CD4-positive, alpha-beta T cell treated with Interleukin-15 for 1 hour (primary cell): ENCODE measurements at regions not wholly inside any gene's neighbourhood (a gene's known extent, or its start where the extent isn't known, plus 50 kb on each side); places are given as distances from the start of the nearest gene placed in this dataset.
"Not testable (repeated sequence)": the region's sequence is repeated elsewhere in the genome, so short reads cannot be mapped to it uniquely, and the experiment has no call there.

Experiments
- DNase-seq: peaks from one replicate; pipeline ENCODE4 v3.0.0-alpha.2; 2020

DNA sequence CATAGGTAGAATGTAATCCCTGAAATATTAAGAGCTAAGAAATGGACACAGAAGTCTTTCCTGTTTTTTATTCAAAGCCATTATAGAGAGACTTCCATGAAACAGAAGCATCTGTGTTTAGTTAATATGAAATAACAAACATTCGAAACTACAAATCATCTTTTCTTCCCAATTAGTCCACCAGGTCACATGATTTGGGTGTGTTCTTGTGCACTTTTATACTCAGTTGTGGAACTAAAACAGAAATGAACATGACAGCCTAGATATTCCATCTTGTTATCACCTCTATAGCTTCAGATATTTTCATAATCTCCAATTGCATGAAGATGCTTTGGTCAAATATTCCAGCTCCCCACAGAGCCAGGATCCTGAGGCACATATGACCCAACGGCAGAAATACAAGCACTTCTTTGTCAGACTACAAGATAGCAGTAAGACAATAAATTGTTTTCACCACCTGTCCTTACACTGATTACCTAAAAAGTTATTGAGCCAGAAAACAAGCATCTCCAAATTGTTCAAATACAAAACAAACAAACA lies 116.8 kb upstream of the BEND6 start:
- no peak for DNase-seq

DNA sequence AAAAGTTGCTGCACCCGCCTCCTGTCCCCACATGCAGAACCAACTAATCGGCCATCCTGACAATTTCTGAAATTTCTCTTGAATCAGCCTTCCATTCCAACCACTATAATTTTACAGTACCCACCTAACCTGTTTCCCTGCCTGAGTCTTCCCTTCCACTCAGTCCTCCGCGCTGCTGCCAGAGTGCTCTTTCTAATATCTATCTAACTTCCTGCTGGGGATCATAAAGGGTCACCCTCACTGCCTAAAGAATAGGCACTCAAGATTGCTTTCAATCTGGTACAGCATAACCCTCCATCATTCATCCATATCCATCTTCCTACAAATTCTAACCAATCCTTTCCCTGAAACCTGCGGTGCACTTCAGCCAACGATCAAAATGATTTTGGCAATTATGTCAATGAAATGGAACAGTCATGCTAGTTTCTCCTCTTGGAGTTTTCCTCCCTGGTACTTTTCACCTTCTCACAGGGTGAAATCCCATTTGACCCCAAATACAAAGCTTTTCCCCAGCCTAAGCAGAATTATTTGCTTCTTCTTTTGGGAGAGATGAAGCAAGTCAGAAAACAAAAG lies 117.5 kb upstream of the BEND6 start:
- DNase-seq, result no peak

DNA sequence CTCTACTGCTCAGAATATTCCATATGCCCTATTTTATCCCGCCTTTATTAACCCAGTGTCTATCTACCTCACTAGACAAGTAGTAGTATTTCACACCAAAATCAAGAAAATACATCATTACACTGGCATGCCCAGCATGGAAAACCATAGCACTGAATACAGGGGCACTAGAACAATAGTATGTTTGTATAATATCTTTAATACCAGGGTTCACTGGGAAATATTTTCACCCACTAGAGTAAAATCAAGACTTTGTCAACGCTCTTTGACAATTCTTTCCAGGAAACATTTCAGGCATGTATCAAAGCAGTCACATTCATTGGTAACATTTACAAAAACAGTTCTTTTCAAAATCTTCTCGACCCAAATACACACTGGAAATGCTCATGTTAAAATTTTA lies 119.3 kb upstream of the BEND6 start:
- DNase-seq, result no peak

DNA sequence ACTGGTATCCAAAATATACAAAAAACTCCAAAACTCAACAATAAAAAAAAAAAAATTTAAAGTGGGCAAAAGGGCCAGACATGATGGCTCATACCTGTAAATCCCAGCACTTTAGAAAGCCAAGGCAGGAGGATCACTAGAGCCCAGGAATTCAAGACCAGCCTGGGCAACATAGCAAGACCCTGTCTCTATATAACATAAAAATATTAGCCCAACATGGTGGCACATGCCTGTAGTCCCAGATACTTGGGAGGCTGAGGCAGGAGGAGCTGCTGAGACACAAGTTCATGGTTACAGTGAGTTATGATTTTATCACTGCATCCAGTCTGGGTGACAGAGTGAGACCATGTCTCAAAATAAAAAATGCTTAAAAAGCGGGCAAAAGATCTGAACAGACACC lies 121.0 kb upstream of the BEND6 start:
- DNase-seq, result no peak

DNA sequence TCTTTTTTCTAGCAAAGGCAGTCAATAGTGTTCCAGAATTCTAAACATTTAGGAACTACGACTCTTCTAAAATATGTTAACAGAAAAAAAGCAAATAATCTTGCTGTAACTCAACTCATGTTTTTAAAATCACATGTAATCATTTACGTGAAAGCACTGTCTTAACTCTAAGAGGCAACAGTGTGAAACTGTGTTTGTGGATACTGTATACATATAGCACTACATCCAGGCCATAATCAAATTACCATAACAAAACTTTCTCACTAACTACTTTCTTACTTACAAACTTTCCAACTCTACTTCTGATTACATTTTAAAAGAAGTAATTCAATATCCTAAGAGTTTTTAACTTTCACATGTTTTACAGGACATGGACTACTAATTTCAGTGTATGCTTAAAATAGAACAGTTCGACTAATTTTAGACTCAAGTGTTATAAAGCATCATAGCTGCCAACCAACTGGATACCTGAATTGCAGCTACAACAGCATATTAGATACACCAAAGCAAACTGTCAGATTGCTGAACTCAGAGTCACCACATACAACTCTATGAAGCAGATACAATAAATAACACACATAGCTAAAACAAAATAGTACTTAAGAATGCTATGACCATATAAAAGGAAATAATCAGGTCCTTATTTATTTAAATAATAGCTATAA lies 121.6 kb upstream of the BEND6 start:
- no peak for DNase-seq

DNA sequence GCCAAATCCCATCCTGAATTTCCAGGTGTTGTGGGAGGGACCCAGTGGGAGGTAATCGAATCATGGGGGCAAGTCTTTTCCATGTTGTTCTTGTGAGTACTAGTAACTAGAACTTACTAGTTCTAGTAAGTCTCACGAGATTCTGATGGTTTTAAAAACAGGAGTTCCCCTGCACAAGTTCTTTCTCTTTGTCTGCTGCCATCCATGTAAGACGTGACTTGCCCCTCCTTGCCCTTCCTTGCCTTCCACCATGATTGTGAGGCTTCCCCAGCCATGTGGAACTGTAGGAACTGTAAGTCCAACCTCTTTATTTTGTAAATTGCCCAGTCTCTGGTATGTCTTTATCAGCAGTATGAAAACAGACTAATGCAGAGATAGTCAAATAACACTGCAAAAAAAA lies 122.7 kb upstream of the BEND6 start:
- DNase-seq, result no peak

DNA sequence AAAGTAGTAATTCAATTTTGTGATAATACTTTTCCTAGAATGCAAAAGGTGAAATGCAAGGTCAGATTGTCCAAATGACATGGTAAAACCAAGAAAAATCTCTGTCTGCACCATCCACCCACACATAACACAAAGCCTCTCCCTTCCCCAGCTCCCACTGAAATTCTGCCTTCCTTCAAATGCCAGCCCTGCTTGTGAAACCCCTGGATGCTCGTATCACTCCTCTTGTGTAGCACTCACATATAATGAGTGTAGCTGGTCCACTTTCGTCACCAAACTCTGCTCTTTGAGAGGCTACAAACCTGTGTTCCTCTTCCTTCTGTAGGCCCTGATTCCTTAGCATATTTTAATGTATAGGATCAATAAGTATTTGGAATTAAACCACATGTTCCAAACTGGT lies 123.6 kb upstream of the BEND6 start:
- DNase-seq, result no peak

DNA sequence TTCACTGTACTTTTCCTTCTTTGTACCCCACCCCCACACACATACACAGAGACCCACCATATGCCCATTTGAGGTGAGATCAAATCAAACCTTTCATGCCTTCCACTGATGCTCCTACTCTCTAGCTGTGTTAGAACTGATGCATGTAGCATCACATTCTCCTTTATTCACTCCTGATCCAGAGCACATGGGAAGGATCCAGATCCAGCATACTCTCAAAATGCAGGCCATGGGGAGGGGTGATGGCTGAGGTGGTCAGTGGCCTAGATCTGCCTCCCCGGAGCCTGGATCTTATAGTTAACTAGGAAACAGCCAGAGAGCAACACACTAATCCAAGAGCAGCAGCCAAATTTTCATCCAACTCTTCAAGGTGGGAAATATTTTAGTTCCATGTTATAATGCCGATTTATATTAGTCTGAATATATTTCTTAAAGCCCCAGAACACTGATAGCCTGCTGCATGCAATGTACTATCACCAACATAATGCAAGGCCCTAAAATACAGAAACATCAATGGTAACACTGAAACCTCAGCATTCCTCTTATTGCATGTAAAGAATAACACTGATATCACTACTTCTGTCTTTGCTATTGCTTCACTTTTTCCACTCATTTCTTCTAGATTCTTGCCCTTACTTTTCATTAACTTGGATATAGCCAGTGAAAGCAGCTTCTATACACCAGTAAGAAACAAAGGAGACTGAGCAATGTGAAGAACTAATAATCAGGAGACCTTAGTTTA lies 126.8 kb upstream of the BEND6 start:
- no peak for DNase-seq

DNA sequence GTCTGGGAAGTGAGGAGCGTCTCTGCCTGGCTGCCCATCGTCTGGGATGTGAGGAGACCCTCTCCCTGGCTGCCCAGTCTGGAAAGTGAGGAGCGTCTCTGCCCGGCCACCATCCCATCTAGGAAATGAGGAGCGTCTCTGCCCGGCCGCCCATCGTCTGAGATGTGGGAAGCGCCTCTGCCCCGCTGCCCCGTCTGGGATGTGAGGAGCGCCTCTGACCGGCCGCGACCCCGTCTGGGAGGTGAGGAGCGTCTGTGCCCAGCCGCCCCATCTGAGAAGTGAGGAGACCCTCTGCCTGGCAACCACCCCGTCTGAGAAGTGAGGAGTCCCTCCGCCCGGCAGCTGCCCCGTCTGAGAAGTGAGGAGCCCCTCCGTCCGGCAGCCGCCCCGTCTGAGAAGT lies 130.5 kb upstream of the BEND6 start:
- DNase-seq, result not testable (repeated sequence)

DNA sequence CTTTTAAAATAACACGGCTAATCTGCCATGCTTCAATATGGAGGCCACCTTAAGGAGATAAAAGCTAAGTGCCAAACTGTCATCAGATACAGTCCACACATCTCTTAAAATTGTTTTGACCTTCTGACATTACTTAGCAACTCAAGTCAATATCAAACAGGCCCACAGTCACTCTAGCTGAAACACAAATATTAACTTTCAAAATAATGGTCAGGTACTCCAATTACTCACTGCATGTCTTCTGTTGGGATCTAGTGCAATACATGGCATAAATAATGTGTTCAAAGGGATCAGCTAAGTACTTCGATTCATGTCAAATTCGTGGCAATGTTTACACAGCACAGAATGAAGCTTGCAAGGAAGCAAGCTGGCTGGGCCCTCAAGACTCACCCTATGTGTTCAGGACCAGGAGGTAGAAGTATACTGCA lies 133.9 kb upstream of the BEND6 start:
- DNase-seq, result no peak

DNA sequence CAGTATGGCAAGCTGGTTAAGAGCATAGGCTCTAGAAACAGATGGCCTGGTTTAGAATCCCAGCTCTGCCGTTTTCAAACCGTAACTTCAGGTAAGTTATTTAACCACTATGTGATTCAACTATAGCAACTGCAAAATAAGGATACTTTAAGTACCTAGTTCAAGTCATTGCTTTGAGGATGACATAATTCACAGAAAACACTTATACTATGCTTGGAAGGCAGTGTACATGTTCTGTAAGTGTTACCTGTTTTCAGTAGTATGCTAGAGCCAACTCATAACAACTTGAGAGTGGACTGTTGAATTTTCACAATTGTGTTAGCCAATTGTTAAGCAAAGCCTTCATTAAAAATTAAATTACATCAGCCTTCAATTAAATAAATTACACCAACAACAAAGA lies 134.8 kb upstream of the BEND6 start:
- DNase-seq, result no peak

DNA sequence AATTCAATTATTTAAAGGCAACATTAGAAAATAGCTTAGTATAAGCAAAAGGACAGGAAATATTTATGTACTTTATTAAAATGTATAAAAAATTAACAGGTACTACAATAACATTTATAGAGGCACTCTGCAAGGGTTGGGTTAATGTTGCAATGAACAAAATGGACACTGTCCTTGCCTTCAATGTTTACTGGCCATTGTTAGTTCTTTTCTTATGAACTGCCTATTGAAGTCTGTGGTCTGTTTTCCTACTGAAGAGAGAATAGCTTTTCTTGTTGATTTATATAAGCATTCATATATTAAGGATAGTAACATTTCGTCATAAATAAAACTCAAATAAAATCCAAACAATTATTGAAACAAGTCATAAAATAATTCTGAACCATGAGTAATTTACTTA lies 135.3 kb upstream of the BEND6 start:
- no peak for DNase-seq

DNA sequence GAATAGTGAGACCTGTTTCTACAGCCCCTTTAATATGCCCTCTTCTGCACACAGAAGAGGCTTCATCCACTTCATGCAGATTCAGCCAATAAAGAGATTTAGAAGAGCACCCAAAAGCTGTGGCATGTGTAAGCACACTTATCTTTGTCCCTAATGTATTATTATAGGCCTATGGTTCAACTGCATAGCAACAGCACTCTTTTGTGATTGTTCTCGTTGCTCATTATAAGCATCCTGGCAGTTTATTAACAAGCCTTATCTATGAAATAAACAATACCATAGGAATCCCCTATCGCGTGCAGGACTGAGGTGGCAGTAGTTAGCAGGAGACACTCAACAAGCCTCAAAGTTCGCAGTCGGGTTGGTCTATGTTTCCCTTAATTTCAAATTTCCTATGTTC lies 138.5 kb upstream of the BEND6 start:
- DNase-seq, result no peak

DNA sequence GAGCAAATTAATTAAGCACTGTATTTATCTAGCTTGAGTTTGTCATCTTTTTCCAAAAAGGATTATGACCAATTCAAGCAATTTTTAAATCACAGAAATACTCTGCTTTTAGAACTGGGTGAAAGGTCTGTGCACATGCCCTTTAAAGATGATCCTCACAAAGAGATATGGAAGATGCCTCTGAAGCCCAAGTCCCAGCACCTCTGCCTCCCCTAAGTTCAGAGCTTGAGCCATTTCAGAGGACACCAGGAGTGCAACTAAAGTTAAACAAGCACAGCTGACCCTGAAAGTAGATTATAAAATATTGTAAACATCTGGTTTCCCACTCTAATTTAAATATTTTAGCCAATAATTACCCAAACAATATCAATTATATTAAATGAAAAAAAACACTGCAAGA lies 139.5 kb upstream of the BEND6 start:
- DNase-seq, result no peak

DNA sequence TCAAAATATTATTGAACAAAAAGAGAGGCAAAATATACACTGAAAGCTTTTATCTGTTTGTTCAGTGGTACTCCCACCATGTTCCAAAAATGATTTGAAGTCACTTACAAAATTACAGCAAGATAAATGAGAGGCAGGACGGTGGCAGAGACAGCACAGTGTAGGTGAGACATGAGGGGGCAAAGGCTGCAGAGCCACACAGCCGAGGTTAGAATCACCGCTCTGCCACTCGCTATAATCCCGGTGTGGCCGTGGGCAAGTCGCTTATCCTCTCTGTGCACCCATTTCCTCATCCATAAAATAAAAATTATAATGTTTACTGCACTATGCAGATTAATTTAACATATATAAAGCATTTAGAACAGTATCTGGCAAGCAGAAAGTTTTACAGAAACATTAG lies 140.1 kb upstream of the BEND6 start:
- DNase-seq, result no peak

DNA sequence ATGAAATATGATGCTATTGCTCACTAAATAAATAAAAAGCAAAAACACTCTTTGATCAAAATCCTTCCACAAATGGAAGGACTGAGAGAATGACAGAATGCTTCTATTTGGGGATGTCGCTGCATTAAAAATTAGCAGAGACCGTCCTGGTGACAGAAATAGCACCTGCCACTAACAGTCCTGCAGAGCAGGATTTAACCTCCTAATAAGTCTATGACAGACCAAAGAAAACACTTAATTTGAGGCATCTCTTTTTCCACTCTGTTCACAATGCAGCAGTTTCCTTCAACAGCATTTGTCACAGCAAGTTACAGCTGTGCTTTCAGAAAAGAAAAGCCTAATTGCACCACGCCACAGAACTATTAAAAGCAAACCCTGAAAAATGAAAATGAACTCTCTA lies 140.6 kb upstream of the BEND6 start:
- no peak for DNase-seq

DNA sequence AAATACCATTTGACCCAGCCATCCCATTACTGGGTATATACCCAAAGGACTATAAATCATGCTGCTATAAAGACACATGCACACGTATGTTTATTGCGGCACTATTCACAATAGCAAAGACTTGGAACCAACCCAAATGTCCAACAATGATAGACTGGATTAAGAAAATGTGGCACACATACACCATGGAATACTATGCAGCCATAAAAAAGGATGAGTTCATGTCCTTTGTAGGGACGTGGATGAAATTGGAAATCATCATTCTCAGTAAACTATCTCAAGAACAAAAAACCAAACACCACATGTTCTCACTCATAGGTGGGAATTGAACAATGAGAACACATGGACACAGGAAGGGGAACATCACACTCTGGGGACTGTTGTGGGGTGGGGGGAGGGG lies 142.1 kb upstream of the BEND6 start:
- DNase-seq, result not testable (repeated sequence)

DNA sequence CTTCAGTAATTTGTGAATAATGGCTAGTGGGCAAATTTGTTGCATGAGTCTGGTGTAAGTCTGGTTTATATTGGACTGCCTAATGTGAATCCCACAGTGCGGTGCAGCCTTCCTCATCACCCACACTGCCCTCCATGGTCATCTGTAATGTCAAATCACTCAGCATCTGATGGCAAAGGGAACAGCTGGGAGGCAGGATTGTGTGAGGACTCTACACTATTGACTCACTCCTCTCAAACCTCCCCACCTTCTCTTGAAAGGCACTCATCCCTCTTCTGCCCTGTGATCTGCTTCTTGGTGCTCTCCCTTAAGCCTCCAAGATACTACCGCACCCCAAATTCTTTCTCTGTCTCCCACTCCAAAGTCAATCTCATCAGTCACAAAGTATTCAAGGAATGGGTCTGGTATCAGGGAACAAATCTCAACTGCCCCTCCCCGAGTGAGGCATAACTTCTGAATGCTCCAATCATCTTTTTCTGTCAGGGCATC lies 146.0 kb upstream of the BEND6 start:
- DNase-seq, result no peak

DNA sequence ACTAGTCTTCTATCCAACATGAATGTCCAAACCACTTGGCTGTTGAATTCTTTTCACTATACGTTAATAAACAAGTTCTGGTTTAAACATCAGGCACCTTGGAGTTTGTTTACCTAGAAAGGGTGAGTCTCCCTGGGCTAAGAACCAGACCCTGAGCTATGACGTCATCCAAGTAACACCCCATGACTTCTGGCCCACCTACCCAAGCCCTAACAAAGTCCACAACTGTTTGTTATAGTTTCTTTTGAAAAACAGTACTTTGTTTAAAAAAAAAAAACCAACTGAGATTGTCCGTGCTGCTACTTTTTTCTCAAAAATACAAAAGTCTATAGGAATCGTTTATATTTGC lies 146.9 kb upstream of the BEND6 start:
- no peak for DNase-seq

DNA sequence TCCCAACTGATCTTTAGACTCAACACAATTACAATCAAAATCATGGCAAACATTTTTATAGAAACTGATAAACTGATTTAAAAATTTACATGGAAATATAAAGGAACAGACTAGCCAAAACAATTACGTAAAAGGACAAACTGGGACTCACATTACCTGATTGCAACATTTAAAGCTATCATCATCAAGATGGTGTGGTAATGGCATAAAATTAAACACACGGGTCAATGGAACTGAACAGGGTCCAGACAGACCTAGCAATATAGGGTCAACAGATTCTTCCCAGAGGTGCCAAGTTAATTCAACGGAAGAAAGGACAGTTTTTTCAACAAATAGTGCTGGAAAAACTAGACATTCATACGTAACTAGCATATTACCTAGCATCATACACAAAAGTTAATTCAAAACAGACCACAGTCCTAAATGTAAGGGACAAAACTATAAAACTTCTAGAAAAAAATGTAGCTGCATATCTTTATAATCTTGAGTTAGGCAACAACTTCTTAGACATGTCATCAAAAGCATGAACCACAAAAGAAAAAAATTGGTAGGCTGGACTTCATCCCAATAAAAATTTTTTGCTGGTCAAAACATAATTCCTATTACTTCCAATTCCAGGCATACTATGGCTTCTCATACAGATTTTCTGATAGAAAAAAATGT lies 147.4 kb upstream of the BEND6 start:
- DNase-seq, result no peak

DNA sequence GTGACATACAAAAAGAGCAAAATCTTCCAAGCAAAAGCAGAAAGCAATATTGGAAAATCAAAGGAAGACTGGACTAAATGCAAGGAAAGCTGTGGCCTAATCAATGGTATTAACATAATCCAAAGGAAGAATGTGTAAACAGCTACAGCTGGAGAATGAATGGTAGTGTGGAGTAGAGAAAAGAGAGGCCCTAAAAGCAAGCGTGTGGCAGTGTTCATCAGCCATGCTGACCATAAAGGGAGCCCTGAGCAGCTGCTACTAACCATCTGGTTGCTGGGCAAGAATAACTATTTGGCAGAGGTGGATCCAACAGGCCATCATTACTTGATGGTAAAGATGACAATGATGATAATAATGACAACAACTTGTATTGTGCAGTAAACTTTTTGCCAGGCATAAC lies 148.5 kb upstream of the BEND6 start:
- DNase-seq, result no peak

DNA sequence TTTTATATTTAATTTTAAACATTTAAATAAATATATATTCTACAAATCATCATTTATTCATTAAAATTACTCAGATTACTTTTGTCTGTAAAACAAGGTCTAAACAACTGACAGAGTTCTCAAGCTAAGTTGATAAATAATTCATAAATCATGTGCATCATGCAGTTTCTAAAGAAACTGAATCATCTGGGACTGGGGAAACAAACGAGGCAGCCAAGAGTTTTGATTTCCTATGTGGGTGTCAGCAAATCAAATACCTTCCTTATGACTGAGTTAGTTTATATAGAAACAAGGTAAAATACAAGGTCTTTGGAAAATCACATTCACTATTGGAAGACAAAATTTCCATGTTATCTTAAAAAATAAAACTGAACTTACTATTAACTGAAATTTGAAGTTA lies 149.9 kb upstream of the BEND6 start:
- DNase-seq, result no peak

DNA sequence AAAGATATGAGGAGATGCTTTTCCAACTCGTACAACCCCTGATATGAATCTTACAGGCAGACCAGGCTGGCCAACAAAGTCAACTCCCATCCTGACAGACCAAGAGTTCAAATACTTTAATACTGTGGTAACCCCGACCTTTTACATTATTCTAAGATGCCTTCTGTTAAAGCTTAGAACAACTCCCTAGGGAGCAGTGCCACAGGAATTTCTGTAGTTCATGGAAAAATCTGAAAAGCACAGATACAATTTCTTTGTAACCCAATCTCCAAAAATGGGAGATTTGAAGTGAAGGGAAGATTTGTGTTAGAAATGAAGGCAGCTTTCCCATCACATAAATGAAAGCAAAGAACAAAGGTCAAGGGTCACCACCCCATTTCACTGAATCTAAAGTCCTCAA lies 151.3 kb upstream of the BEND6 start:
- DNase-seq, result no peak

DNA sequence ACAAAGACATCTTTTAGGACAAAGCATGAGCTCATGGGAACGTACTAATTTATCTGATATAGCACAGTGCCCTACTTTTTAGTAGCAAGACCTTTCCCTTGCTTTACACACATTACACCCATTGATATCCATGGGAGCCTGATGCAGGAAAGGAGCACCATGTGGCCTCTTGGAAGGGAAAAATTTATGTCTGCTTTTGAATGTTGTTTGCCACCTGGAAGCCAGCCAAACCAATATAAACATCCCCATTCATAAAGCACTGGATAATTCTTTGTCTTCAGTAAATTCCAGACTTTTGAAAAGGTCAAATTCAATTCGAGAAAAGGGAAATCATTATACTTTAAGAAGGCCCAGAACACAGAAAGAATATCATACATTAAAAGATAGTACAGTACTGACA lies 152.3 kb upstream of the BEND6 start:
- no peak for DNase-seq
